ENCODE measurements at regions not wholly inside any gene's neighbourhood (a gene's known extent, or its start where the extent isn't known, plus 50 kb on each side); places are given as distances from the start of the nearest gene placed in this dataset.

DNA sequence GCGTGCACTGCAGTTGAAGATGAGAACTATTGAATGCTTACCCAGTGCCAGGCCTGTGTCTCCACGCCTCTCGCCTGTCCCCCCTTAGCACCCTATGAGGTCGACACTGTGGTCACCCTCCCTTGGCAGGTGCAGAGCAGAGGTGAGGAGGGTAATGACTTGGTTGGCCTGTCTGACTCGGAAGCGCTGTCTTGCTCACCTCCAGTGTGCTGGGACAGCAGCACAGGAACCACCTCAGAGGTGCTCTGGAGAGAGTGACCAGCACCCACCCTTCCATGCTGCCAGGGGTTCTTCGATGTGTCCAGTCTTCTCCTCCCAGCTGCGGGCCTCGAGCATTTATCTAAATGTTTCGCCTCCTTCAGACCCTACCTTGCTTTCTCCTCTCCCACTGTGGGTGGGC, 178.3 kb upstream of the IRX2 start:
- TF ChIP-seq, protein P1, sequence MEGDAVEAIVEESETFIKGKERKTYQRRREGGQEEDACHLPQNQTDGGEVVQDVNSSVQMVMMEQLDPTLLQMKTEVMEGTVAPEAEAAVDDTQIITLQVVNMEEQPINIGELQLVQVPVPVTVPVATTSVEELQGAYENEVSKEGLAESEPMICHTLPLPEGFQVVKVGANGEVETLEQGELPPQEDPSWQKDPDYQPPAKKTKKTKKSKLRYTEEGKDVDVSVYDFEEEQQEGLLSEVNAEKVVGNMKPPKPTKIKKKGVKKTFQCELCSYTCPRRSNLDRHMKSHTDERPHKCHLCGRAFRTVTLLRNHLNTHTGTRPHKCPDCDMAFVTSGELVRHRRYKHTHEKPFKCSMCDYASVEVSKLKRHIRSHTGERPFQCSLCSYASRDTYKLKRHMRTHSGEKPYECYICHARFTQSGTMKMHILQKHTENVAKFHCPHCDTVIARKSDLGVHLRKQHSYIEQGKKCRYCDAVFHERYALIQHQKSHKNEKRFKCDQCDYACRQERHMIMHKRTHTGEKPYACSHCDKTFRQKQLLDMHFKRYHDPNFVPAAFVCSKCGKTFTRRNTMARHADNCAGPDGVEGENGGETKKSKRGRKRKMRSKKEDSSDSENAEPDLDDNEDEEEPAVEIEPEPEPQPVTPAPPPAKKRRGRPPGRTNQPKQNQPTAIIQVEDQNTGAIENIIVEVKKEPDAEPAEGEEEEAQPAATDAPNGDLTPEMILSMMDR (IDR thresholded peaks at IDR 0.05; ENCODE audit: low read depth, low read length): no peak
- no peak for DNase-seq (ENCODE audit: low read depth, low spot score)
- H3K4me3 ChIP-seq (ENCODE audit: low read depth, low read length): no peak overlapping the region
- in situ Hi-C loops (cut with HindIII; ENCODE audit: low sequenced_read_pairs): no loop called here

DNA sequence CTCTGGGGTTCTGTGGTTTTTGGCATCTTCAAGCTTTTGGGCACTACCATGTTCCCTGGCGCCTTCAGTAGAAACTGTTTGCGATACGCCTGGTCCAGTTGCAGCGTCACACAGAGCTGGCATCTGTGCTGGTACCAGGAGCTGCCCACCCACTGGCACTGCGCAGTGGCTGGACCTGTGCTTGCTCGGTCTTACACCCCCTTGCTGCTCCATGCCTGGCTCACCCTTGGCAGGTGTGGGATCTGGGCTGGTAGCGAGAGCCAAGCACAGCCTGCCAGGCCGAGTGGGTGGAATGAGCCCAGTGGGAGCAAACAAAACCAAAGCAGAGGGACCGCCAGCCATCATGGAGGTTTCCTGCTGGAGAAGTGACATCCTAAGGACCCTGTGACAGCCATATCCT, 170.2 kb upstream of the IRX2 start:
- no peak for DNase-seq (ENCODE audit: low read depth, low spot score)
- no peak overlapping the region for H3K4me3 ChIP-seq (ENCODE audit: low read depth, low read length)
- in situ Hi-C loops (cut with HindIII; ENCODE audit: low sequenced_read_pairs): no loop called here
- TF ChIP-seq, protein P1 (IDR thresholded peaks at IDR 0.05; ENCODE audit: low read depth, low read length): no peak

DNA sequence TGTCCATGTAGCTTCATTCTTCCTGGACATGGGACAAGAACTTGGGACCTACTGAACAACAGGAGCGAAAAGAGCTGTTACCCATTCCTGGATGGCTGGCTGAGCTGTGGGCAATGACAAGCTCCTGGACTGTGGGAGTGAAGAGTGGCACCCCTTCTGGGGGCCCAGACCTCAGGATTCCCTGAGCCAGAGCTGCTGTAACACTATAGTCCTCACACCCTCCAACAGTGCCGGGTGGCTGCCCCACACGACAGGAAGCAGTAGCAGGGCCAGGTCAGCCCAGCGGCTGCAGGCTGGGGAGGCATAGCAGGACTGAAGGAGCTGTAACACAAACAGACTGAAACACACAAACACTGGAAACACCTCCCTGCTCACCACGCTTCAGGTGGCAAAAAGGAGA, 169.7 kb upstream of the IRX2 start:
- no peak overlapping the region for H3K4me3 ChIP-seq (ENCODE audit: low read depth, low read length)
- DNase-seq (ENCODE audit: low read depth, low spot score): no peak
- TF ChIP-seq, protein P1 (IDR thresholded peaks at IDR 0.05; ENCODE audit: low read depth, low read length): no peak
- in situ Hi-C loops (cut with HindIII; ENCODE audit: low sequenced_read_pairs): no loop called here

DNA sequence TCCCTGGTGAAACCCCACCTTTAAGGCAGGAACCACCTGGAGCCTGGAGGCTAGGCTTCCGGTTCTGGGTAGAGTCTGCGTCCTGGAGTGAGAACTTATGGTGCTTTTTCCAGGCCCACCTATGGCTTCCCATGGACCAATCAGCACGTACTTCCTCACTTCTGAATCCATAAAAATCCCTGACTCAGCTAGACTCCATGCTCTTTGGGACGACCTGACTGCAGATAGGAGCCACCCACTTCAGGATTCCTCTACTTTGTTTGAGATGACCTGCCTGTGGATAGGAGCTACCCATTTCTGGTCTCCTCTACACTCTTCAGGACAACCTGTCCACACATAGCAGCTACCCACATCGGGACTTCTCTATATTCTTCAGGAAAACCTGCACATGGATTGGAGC, 168.8 kb upstream of the IRX2 start:
- TF ChIP-seq, protein P1 (IDR thresholded peaks at IDR 0.05; ENCODE audit: low read depth, low read length): no peak
- no peak for DNase-seq (ENCODE audit: low read depth, low spot score)
- in situ Hi-C loops (cut with HindIII; ENCODE audit: low sequenced_read_pairs): no loop called here
- no peak overlapping the region for H3K4me3 ChIP-seq (ENCODE audit: low read depth, low read length)

DNA sequence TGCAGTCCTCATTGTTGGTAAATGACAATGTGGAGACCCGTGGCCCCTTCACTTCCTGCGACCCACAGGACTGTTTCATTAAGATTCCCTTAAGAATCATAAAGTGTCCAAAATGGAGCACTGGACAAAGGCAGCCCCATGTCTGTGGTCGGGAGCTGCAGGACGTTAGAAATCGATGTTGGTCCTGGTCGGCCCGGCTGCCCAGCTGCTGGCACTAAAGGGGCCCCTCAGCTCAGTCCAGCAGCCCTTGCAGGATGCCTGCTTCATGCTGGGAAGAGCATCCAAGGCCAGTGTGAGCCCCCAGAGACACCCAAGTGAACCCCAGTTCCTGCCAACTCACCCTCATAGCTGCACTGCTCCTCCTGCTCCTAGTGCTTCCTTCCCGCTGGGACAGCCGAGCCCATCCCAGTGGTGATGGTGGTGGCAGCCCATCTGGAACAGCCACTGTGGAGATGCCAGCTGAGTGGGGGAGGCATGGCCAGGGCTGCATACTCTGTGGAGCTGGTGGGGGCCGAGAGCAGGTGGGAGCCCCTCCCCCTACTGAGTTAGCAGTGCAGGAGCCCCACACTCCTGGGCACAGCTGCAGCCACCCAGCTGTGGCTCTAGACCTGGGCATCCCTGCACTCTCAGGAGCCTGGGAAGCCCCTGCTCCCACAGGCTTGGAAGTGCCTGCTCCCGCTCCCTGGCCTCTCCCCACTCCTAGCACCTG, 168.0 kb upstream of the IRX2 start:
- in situ Hi-C loops (cut with HindIII; ENCODE audit: low sequenced_read_pairs): no loop called here
- no peak for DNase-seq (ENCODE audit: low read depth, low spot score)
- TF ChIP-seq, protein P1 (IDR thresholded peaks at IDR 0.05; ENCODE audit: low read depth, low read length): no peak
- H3K4me3 ChIP-seq (ENCODE audit: low read depth, low read length): no peak overlapping the region

DNA sequence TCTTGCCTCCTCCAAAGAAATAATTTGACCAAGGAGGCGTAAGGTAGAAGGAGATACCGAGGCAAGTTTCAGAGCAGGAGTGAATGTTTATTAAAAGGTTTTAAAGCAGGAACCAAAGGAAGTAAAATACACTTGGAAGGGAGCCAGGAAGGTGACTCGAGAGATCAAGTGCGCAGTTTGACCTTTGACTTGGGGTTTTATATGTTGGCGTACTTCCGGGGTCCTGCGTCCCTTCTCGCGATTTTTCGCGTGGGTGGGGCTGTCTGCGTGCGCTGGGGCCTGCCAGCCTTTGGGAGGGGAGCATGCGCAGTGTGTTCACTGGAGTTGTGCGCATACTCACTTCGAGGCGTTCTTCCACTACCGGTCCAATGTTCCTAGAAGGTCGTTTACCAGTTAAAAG, 166.0 kb upstream of the IRX2 start:
- H3K4me3 ChIP-seq (ENCODE audit: low read depth, low read length): no peak overlapping the region
- DNase-seq (ENCODE audit: low read depth, low spot score): no peak
- in situ Hi-C loops (cut with HindIII; ENCODE audit: low sequenced_read_pairs): no loop called here
- TF ChIP-seq, protein P1 (IDR thresholded peaks at IDR 0.05; ENCODE audit: low read depth, low read length): no peak

All from astrocyte of the spinal cord (primary cell).